ENCODE measurements at regions not wholly inside any gene's neighbourhood (a gene's known extent, or its start where the extent isn't known, plus 50 kb on each side); places are given as distances from the start of the nearest gene placed in this dataset.

- no peak overlapping the region for H3K14ac ChIP-seq (ENCODE audit: insufficient read length)
- TF ChIP-seq BRCA1 (IDR thresholded peaks at IDR 0.05; ENCODE audit: low read depth, low read length) (no peak), FOSL1 (IDR thresholded peaks at IDR 0.05; ENCODE audit: insufficient read depth, low read depth, low read length) (no peak), CHD2 (IDR thresholded peaks at IDR 0.05; ENCODE audit: low read length) (no peak), KDM4A (IDR thresholded peaks at IDR 0.05; ENCODE audit: low read depth, low read length, severe bottlenecking) (no peak), MAX (IDR thresholded peaks at IDR 0.05) (no peak), RBBP5 (IDR thresholded peaks at IDR 0.05; ENCODE audit: borderline replicate concordance, low read depth, low read length) (no peak), BACH1 (IDR thresholded peaks at IDR 0.05; ENCODE audit: low read length) (no peak), POU5F1 (IDR thresholded peaks at IDR 0.05; ENCODE audit: low read depth, low read length) (no peak), SIN3A (conservative IDR thresholded peaks at IDR 0.05 in 1 of 2, IDR thresholded peaks at IDR 0.05 in 1 of 2; ENCODE audit: low read depth in 1 of 2, low read length in 2 of 2) (no peak), MAFK (IDR thresholded peaks at IDR 0.05; ENCODE audit: low read depth, low read length) (no peak)
- no peaks in the 10 kb centered on the region for H3K9me3 ChIP-seq (ENCODE audit: insufficient read depth in 2 of 2, low read depth in 1 of 2, low read length in 1 of 2)
Measured at GRCh38 chr3:28590860-28591259, 242.2 kb upstream of the AZI2 start.

More at GRCh38 chr3:28590860-28591259, 242.2 kb upstream of the AZI2 start:
- Histone ChIP-seq H3K27me3 (replicated peaks in 1 of 4; ENCODE audit: control insufficient read depth in 3 of 4, extremely low read depth in 1 of 4, insufficient read depth in 3 of 4, low read length in 3 of 4) (no peaks in the 10 kb centered on the region), H2AK5ac (ENCODE audit: low read depth, low read length) (no peak overlapping the region), H3K4me1 (replicated peaks in 1 of 4; ENCODE audit: control insufficient read depth in 3 of 4, insufficient read depth in 4 of 4, low read length in 3 of 4) (peaks cover 0 to 6% (median 0%) of the 10 kb centered on the region in 4 experiments; a peak in 3 of 7 replicates), H3K36me3 (ENCODE audit: control insufficient read depth in 2 of 4, insufficient read depth in 4 of 4, low read length in 3 of 4) (no peaks in the 10 kb centered on the region), H3K79me1 (ENCODE audit: low read depth, low read length) (no peaks in the 10 kb centered on the region), H3K4me3 (ENCODE audit: extremely low read depth in 1 of 4, insufficient read depth in 2 of 4, low read depth in 3 of 4, low read length in 4 of 4) (no peak overlapping the region), H2BK12ac (ENCODE audit: low read depth, low read length) (no peak overlapping the region), H3K9ac (replicated peaks in 1 of 4; ENCODE audit: extremely low read depth in 1 of 4, low read depth in 3 of 4, low read length in 3 of 4) (no peak overlapping the region), H3K56ac (replicated peaks; ENCODE audit: insufficient read length, low read depth, low read length) (no peak overlapping the region), H4K20me1 (replicated peaks in 1 of 2; ENCODE audit: control insufficient read depth in 1 of 2, insufficient read depth in 2 of 2, low read length in 2 of 2) (no peaks in the 10 kb centered on the region), H3K18ac (ENCODE audit: extremely low read depth, low read length) (no peak overlapping the region), H2BK20ac (ENCODE audit: low read length) (no peak overlapping the region), H4K5ac (ENCODE audit: insufficient read length, low read depth, low read length) (no peak overlapping the region), H3K23me2 (ENCODE audit: low read depth, low read length) (no peaks in the 10 kb centered on the region), H4K91ac (replicated peaks; ENCODE audit: insufficient read length, low read length) (no peak overlapping the region), H3K23ac (ENCODE audit: insufficient read length) (no peak overlapping the region), H3K4me2 (ENCODE audit: insufficient read depth in 1 of 2, low read depth in 2 of 2, low read length in 2 of 2) (no peak overlapping the region), H3K79me2 (ENCODE audit: control insufficient read depth in 1 of 2, insufficient read depth in 2 of 2, low read length in 2 of 2) (no peaks in the 10 kb centered on the region), H3K27ac (ENCODE audit: low read depth, low read length) (no peak overlapping the region), H3K4ac (replicated peaks; ENCODE audit: insufficient read length, low read depth, low read length) (no peak overlapping the region), H2BK15ac (ENCODE audit: low read length) (no peak overlapping the region), H2AFZ (ENCODE audit: low read length) (no peak overlapping the region), H2BK120ac (replicated peaks; ENCODE audit: low read depth, low read length) (no peak overlapping the region), H4K8ac (ENCODE audit: extremely low read depth, insufficient read depth, low read length) (no peak overlapping the region), H2BK5ac (ENCODE audit: low read depth, low read length) (no peak overlapping the region)
- ChIA-PET CTCF (ENCODE audit: partially characterized antibody) (no interaction called here), POLR2A (ENCODE audit: partially characterized antibody) (interaction anchor here (1.2 kb wide), 1 partner anchor 14 kb away, joined by 5 read pairs; no protein-coding TSS in a partner anchor)
- WGBS, 2 experiments (ENCODE audit: extremely low coverage in 1 of 2, insufficient coverage in 1 of 2, insufficient read length in 1 of 2, insufficient replicate concordance in 2 of 2, low coverage in 1 of 2, low lambda C conversion rate in 2 of 2, missing lambda C conversion rate in 1 of 2), result 71% methylated on average over 3 of the region's 3 CpGs; no CpG with 5 or more reads in 1 of the 2 experiments
- no peak for DNase-seq (ENCODE audit: low read depth in 1 of 2, low spot score in 2 of 2)
- no peak for FAIRE-seq

Measured in H1 (cell line).